PFSK-1 (cell line): ENCODE measurements at regions not wholly inside any gene's neighbourhood (a gene's known extent, or its start where the extent isn't known, plus 50 kb on each side); places are given as distances from the start of the nearest gene placed in this dataset.

Experiments
- FOXP2 ChIP-seq: optimal IDR thresholded peaks from 2 replicates; pipeline ENCODE3; 2011; ENCODE audit warnings: borderline replicate concordance, control low read depth, inconsistent platforms; ENCODE audit not compliant: insufficient read depth; ENCODE audit errors: extremely low read length, extremely low read depth
- POLR2AphosphoS5 ChIP-seq: IDR thresholded peaks from 2 replicates; pipeline ENCODE4 v1.6.1; 2012; ENCODE audit warnings: low read depth, mild to moderate bottlenecking, control low read depth, low read length, moderate library complexity
- REST ChIP-seq, 2 experiments: IDR thresholded peaks; 2 replicates each; pipeline versions ENCODE4 v1.6.1 to v1.8.0; 2011 to 2012; ENCODE audit warnings: low read depth in 2 of 2, low read length in 2 of 2, control low read depth in 1 of 2, inconsistent platforms in 1 of 2, mild to moderate bottlenecking in 1 of 2, moderate library complexity in 1 of 2; ENCODE audit not compliant: insufficient read depth in 1 of 2
- SIN3A ChIP-seq: IDR thresholded peaks from 2 replicates; pipeline ENCODE4 v1.6.1; 2012; ENCODE audit warnings: mild to moderate bottlenecking, low read length, moderate library complexity, borderline replicate concordance; ENCODE audit not compliant: insufficient read depth
- TAF1 ChIP-seq: IDR thresholded peaks from 2 replicates; pipeline ENCODE4 v1.6.1; 2012; ENCODE audit warnings: low read length, control low read depth, borderline replicate concordance; ENCODE audit not compliant: insufficient read depth

GRCh38 chr9:763692-764091 lies 77.8 kb upstream of the DMRT1 start:
- no peak for TF ChIP-seq REST (IDR thresholded peaks at IDR 0.05; ENCODE audit: insufficient read depth in 1 of 2, low read depth in 2 of 2, low read length in 2 of 2)

- TF ChIP-seq POLR2AphosphoS5, result no peak
- no peak for TF ChIP-seq FOXP2
- no peak for TF ChIP-seq TAF1
- TF ChIP-seq REST (IDR thresholded peaks at IDR 0.05; ENCODE audit: insufficient read depth in 1 of 2, low read depth in 2 of 2, low read length in 2 of 2), result no peak
- TF ChIP-seq SIN3A, result no peak
These were observed 77.4 kb upstream of the DMRT1 start for GRCh38 chr9:764105-764524.

- no peak for TF ChIP-seq REST (IDR thresholded peaks at IDR 0.05; ENCODE audit: insufficient read depth in 1 of 2, low read depth in 2 of 2, low read length in 2 of 2)
- TF ChIP-seq FOXP2, result no peak
- TF ChIP-seq TAF1, result no peak
- TF ChIP-seq SIN3A, result no peak
- TF ChIP-seq POLR2AphosphoS5, result no peak
These were observed 76.5 kb upstream of the DMRT1 start for GRCh38 chr9:764986-765385.

- no peak for TF ChIP-seq TAF1
- TF ChIP-seq POLR2AphosphoS5, result no peak
- TF ChIP-seq REST (IDR thresholded peaks at IDR 0.05; ENCODE audit: insufficient read depth in 1 of 2, low read depth in 2 of 2, low read length in 2 of 2), result no peak
- no peak for TF ChIP-seq FOXP2
- no peak for TF ChIP-seq SIN3A
These were observed 65.4 kb upstream of the DMRT1 start for GRCh38 chr9:776086-776485.

- TF ChIP-seq TAF1 (no peak), SIN3A (no peak), POLR2AphosphoS5 (no peak), FOXP2 (no peak), REST (IDR thresholded peaks at IDR 0.05; ENCODE audit: insufficient read depth in 1 of 2, low read depth in 2 of 2, low read length in 2 of 2) (no peak)
These were observed 63.5 kb upstream of the DMRT1 start for GRCh38 chr9:777978-778377.
